HEK293 (cell line): ENCODE measurements at regions not wholly inside any gene's neighbourhood (a gene's known extent, or its start where the extent isn't known, plus 50 kb on each side); places are given as distances from the start of the nearest gene placed in this dataset.

Experiments
- CTCF ChIA-PET: fragments of 350-600 bp; formaldehyde crosslinking; extraction: SDS; loops from one replicate; lab custom pipeline; 2021; ENCODE audit warnings: antibody characterized with exemption; lab: Yijun Ruan, JAX
- POLR2A ChIA-PET: fragments of 300-600 bp; formaldehyde crosslinking; extraction: SDS; loops from one replicate; lab custom pipeline; 2020; ENCODE audit warnings: antibody characterized with exemption, inconsistent platforms; lab: Yijun Ruan, JAX
- H3K27ac ChIP-seq: fragments of 200-500 bp; sonication (Bioruptor generic); 2 replicates; pipeline ENCODE4 v1.5.1; 2014; ENCODE audit warnings: low read depth, low read length, control low read depth, inconsistent platforms; ENCODE audit errors: extremely low read depth
- H3K36me3 ChIP-seq, 2 experiments: fragments of 200-500 bp in 1 of 2; sonication (Bioruptor generic) in 1 of 2; 1 replicate in 1 of 2; 2 replicates in 1 of 2; pipeline ENCODE4 v1.5.1; 2014 to 2017; ENCODE audit warnings: inconsistent platforms in 2 of 2, low read length in 2 of 2; ENCODE audit not compliant: control insufficient read depth in 2 of 2, insufficient read depth in 1 of 2
- H3K4me1 ChIP-seq: fragments of 200-500 bp; sonication (Bioruptor generic); 2 replicates; pipeline ENCODE4 v1.5.1; 2014; ENCODE audit warnings: mild to moderate bottlenecking, low read length, inconsistent platforms; ENCODE audit not compliant: control insufficient read depth, insufficient read depth
- H3K4me3 ChIP-seq: 2 replicates; pipeline ENCODE4 v1.5.1; 2011; ENCODE audit warnings: low read depth, mild to moderate bottlenecking, control low read depth, low read length, moderate library complexity
- H3K9me3 ChIP-seq: fragments of 200-500 bp; sonication (Bioruptor generic); 2 replicates; pipeline ENCODE4 v1.5.1; 2014; ENCODE audit warnings: low read depth, low read length, inconsistent platforms; ENCODE audit not compliant: control insufficient read depth, insufficient read depth
- ATF2 ChIP-seq: fragments of 450-650 bp; formaldehyde crosslinking; IDR thresholded peaks from 2 replicates; pipeline ENCODE4 v1.5.1; 2016; ENCODE audit warnings: missing biosample characterization, missing genetic modification characterization, low read depth
- IKZF3 ChIP-seq: fragments of 450-650 bp; IDR thresholded peaks from 2 replicates; pipeline ENCODE4 v1.5.0; 2018; ENCODE audit warnings: missing biosample characterization, mild to moderate bottlenecking, missing genetic modification characterization, moderate library complexity
- OVOL3 ChIP-seq: fragments of 450-650 bp; formaldehyde crosslinking; IDR thresholded peaks from 2 replicates; pipeline ENCODE4 v1.5.1; 2016; ENCODE audit warnings: missing biosample characterization, missing genetic modification characterization
- PRDM1 ChIP-seq: fragments of 450-650 bp; formaldehyde crosslinking; IDR thresholded peaks from 2 replicates; pipeline ENCODE4; 2016; ENCODE audit warnings: missing biosample characterization, missing genetic modification characterization
- SP7 ChIP-seq: fragments of 450-650 bp; formaldehyde crosslinking; IDR thresholded peaks from 2 replicates; pipeline ENCODE4 v1.5.1; 2016; ENCODE audit warnings: missing biosample characterization, missing genetic modification characterization
- TRIM28 ChIP-seq: IDR thresholded peaks from 2 replicates; pipeline ENCODE4 v1.6.1; 2011; ENCODE audit warnings: low read length, control low read depth, borderline replicate concordance
- YY2 ChIP-seq: fragments of 450-650 bp; formaldehyde crosslinking; IDR thresholded peaks from 2 replicates; pipeline ENCODE4 v1.5.1; 2016; ENCODE audit warnings: missing biosample characterization, missing genetic modification characterization
- ZEB2 ChIP-seq: fragments of 450-650 bp; formaldehyde crosslinking; IDR thresholded peaks from 2 replicates; pipeline ENCODE4 v1.5.1; 2016; ENCODE audit warnings: missing biosample characterization, missing genetic modification characterization
- ZFP37 ChIP-seq: fragments of 450-650 bp; formaldehyde crosslinking; IDR thresholded peaks from 2 replicates; pipeline ENCODE4 v1.5.1; 2016; ENCODE audit warnings: missing biosample characterization, missing genetic modification characterization
- ZFP41 ChIP-seq: fragments of 450-650 bp; formaldehyde crosslinking; IDR thresholded peaks from 2 replicates; pipeline ENCODE4 v1.5.1; 2016; ENCODE audit warnings: missing biosample characterization, missing genetic modification characterization, borderline replicate concordance
- ZNF10 ChIP-seq: fragments of 450-650 bp; formaldehyde crosslinking; IDR thresholded peaks from 2 replicates; pipeline ENCODE4 v1.5.1; 2017; ENCODE audit warnings: missing biosample characterization, missing genetic modification characterization
- ZNF133 ChIP-seq: fragments of 450-650 bp; formaldehyde crosslinking; IDR thresholded peaks from 2 replicates; pipeline ENCODE4 v1.5.1; 2016; ENCODE audit warnings: missing biosample characterization, missing genetic modification characterization
- ZNF146 ChIP-seq: fragments of 450-650 bp; formaldehyde crosslinking; IDR thresholded peaks from 2 replicates; pipeline ENCODE4 v1.5.1; 2016; ENCODE audit warnings: missing biosample characterization, missing genetic modification characterization
- ZNF157 ChIP-seq: fragments of 450-650 bp; formaldehyde crosslinking; IDR thresholded peaks from 2 replicates; pipeline ENCODE4 v1.5.1; 2016; ENCODE audit warnings: missing biosample characterization, missing genetic modification characterization
- ZNF274 ChIP-seq, 2 experiments: fragments of 200-500 bp in 1 of 2; fragments of 450-650 bp in 1 of 2; sonication (Bioruptor generic) in 1 of 2; formaldehyde crosslinking in 1 of 2; IDR thresholded peaks; 2 replicates each; pipeline versions ENCODE4 v1.5.1 to v1.6.1; 2014 to 2016; ENCODE audit warnings: borderline replicate concordance in 1 of 2, inconsistent platforms in 1 of 2, low read length in 1 of 2, missing biosample characterization in 1 of 2, missing genetic modification characterization in 1 of 2
- ZNF335 ChIP-seq: fragments of 450-650 bp; formaldehyde crosslinking; conservative IDR thresholded peaks from 2 replicates; pipeline ENCODE4 v1.5.1; 2016; ENCODE audit warnings: missing biosample characterization, missing genetic modification characterization
- ZNF354C ChIP-seq: fragments of 450-650 bp; formaldehyde crosslinking; IDR thresholded peaks from 2 replicates; pipeline ENCODE4 v1.5.1; 2016; ENCODE audit warnings: missing biosample characterization, missing genetic modification characterization, low read depth, borderline replicate concordance
- ZNF394 ChIP-seq: fragments of 450-650 bp; formaldehyde crosslinking; IDR thresholded peaks from 2 replicates; pipeline ENCODE4 v1.5.1; 2016; ENCODE audit warnings: missing biosample characterization, missing genetic modification characterization, mild to moderate bottlenecking, moderate library complexity, borderline replicate concordance
- ZNF404 ChIP-seq: fragments of 450-650 bp; formaldehyde crosslinking; IDR thresholded peaks from 2 replicates; pipeline ENCODE4 v1.5.1; 2017; ENCODE audit warnings: missing biosample characterization, missing genetic modification characterization
- ZNF416 ChIP-seq: fragments of 450-650 bp; formaldehyde crosslinking; IDR thresholded peaks from 2 replicates; pipeline ENCODE4 v1.5.1; 2016; ENCODE audit warnings: missing biosample characterization, missing genetic modification characterization
- ZNF426 ChIP-seq: fragments of 450-650 bp; formaldehyde crosslinking; IDR thresholded peaks from 2 replicates; pipeline ENCODE4 v1.5.1; 2017; ENCODE audit warnings: missing biosample characterization, missing genetic modification characterization, mild to moderate bottlenecking, inconsistent platforms, moderate library complexity
- ZNF488 ChIP-seq: fragments of 450-650 bp; formaldehyde crosslinking; IDR thresholded peaks from 2 replicates; pipeline ENCODE4 v1.5.1; 2016; ENCODE audit warnings: missing biosample characterization, missing genetic modification characterization
- ZNF510 ChIP-seq: fragments of 450-650 bp; formaldehyde crosslinking; IDR thresholded peaks from 2 replicates; pipeline ENCODE4 v1.5.1; 2018; ENCODE audit warnings: mild to moderate bottlenecking, missing genetic modification characterization, missing biosample characterization; ENCODE audit not compliant: insufficient replicate concordance
- ZNF513 ChIP-seq: fragments of 450-650 bp; IDR thresholded peaks from 2 replicates; pipeline ENCODE4 v1.5.1; 2018; ENCODE audit warnings: missing biosample characterization, missing genetic modification characterization
- ZNF514 ChIP-seq: fragments of 450-650 bp; formaldehyde crosslinking; IDR thresholded peaks from 2 replicates; pipeline ENCODE4 v1.5.1; 2016; ENCODE audit warnings: missing biosample characterization, missing genetic modification characterization
- ZNF555 ChIP-seq: fragments of 450-650 bp; formaldehyde crosslinking; conservative IDR thresholded peaks from 2 replicates; pipeline ENCODE4 v1.5.1; 2017; ENCODE audit warnings: missing biosample characterization, mild to moderate bottlenecking, missing genetic modification characterization, inconsistent platforms
- ZNF670 ChIP-seq: fragments of 450-650 bp; formaldehyde crosslinking; IDR thresholded peaks from 2 replicates; pipeline ENCODE4 v1.5.1; 2016; ENCODE audit warnings: missing biosample characterization, missing genetic modification characterization, low read depth
- ZNF704 ChIP-seq: fragments of 450-650 bp; formaldehyde crosslinking; IDR thresholded peaks from 2 replicates; pipeline ENCODE4 v1.5.1; 2016; ENCODE audit warnings: missing biosample characterization, missing genetic modification characterization
- TF ChIP-seq, protein P1 (sequence below): fragments of 450-650 bp; formaldehyde crosslinking; IDR thresholded peaks from 2 replicates; pipeline ENCODE4 v1.5.1; 2016; ENCODE audit warnings: missing biosample characterization, missing genetic modification characterization

- TF ChIP-seq ZNF10 (tag by site-specific recombination) (no peak), ZNF335 (tag by site-specific recombination) (no peak), ZFP41 (no peak), ZNF704 (tag by site-specific recombination) (no peak), OVOL3 (no peak), PRDM1 (tag by site-specific recombination) (no peak), ZNF426 (tag by site-specific recombination) (no peak), ZNF157 (tag by site-specific recombination) (no peak)
- ChIA-PET CTCF (no interaction called here), POLR2A (no interaction called here)
- Histone ChIP-seq H3K36me3 (no peaks in the 10 kb centered on the region), H3K4me1 (peaks cover 3% of the 10 kb centered on the region; the same call in 1 of the 2 replicates), H3K4me3 (no peak overlapping the region), H3K27ac (no peak overlapping the region), H3K9me3 (no peaks in the 10 kb centered on the region)
Observed at GRCh38 chr13:97853550-97853949, 99.9 kb upstream of the IPO5 start.

GRCh38 chr13:97855570-97856303 is 97.7 kb upstream of the IPO5 start:
- no peaks in the 10 kb centered on the region for H3K9me3 ChIP-seq
- no peak overlapping the region for H3K4me3 ChIP-seq
- CTCF ChIA-PET = interaction anchor here (0.6 to 1.6 kb wide), 25 partner anchors 9 to 988 kb away, joined by 3 to 12 read pairs (median 4); no protein-coding TSS in a partner anchor
- peaks cover 3% of the 10 kb centered on the region; the same call in 1 of the 2 replicates for H3K4me1 ChIP-seq
- POLR2A ChIA-PET = no interaction called here
- H3K36me3 ChIP-seq = no peaks in the 10 kb centered on the region
- no peak overlapping the region for H3K27ac ChIP-seq
- TF ChIP-seq ZNF488 (no peak), ZNF416 (no peak), TRIM28 (no peak), ZFP37 (tag by site-specific recombination) (no peak), ZNF335 (tag by site-specific recombination) (0 out of 2 replicates have a peak, but pooled peaks have one; percentile 15), IKZF3 (peak; percentile 94), ATF2 (tag by site-specific recombination) (0 out of 2 replicates have a peak, but pooled peaks have one; percentile 43), ZNF555 (tag by site-specific recombination) (no peak), ZNF514 (tag by site-specific recombination) (no peak), YY2 (tag by site-specific recombination) (no peak), ZNF274 (IDR thresholded peaks at IDR 0.05; ENCODE audit: low read length) (no peak), ZNF274 (tag by site-specific recombination; IDR thresholded peaks at IDR 0.05; ENCODE audit: borderline replicate concordance) (no peak), ZNF426 (tag by site-specific recombination) (no peak), SP7 (0 out of 2 replicates have a peak, but pooled peaks have one; percentile 15), ZNF513 (tag by site-specific recombination) (no peak), ZEB2 (tag by site-specific recombination) (0 out of 2 replicates have a peak, but pooled peaks have one; percentile 36), ZNF510 (tag by site-specific recombination) (no peak), ZNF133 (tag by site-specific recombination) (no peak), ZNF146 (tag by site-specific recombination) (no peak), ZNF670 (tag by site-specific recombination) (no peak), ZNF354C (no peak), ZNF394 (tag by site-specific recombination) (no peak), ZNF404 (no peak)
- TF ChIP-seq, protein P1, sequence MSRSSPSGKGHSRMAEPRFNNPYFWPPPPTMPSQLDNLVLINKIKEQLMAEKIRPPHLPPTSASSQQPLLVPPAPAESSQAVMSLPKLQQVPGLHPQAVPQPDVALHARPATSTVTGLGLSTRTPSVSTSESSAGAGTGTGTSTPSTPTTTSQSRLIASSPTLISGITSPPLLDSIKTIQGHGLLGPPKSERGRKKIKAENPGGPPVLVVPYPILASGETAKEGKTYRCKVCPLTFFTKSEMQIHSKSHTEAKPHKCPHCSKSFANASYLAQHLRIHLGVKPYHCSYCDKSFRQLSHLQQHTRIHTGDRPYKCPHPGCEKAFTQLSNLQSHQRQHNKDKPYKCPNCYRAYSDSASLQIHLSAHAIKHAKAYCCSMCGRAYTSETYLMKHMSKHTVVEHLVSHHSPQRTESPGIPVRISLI (tag by site-specific recombination) = peak; percentile 74
